Left renal pelvis (tissue), 4 donors: ENCODE measurements at regions not wholly inside any gene's neighbourhood (a gene's known extent, or its start where the extent isn't known, plus 50 kb on each side); places are given as distances from the start of the nearest gene placed in this dataset.
"Not testable (repeated sequence)": the region's sequence is repeated elsewhere in the genome, so short reads cannot be mapped to it uniquely, and the experiment has no call there.

Experiments used
- DNase-seq, 4 donors: peaks; one replicate each; pipeline ENCODE4 v3.0.0-alpha.2; 2013; ENCODE audit warnings: low read depth in 4 of 4, low spot score in 3 of 4

DNA sequence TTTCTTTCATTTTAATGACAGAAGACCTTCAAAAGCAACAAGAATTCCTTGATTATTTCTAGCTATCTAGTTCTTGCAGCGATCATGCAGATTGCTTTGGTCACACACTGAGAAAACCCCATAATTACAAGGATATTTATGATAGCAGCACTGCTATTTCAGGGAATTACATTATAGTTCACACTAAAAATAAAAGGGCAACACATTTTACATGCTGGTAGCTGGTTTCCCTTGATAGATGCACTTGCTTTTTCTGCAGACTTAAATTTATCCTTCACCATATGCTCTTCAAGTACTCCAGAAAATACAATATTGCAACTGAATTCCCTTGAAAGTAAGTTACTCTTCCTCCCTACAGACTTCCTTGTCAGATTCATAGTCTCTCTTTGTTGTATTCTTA is 751.1 kb downstream of the CCDC85A start:
- DNase-seq = no peak

DNA sequence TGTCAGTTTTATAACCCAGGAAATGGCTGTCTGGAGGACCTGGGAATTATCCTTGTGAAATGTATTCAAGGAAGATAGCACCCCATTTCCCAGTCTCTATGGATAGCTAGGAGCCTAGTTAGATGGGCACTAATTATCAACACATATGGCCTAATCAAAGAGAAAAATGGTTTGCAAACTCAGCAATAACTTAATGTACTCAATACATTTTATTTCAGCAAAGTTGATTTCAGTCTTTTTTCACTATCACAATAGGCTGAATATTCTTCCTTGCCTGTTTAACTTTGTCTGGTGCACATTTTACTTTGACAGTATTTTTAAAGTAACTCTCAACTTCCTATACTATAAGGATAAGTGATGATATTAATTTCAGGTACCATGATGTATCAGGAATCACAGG is 756.3 kb downstream of the CCDC85A start:
- DNase-seq = no peak

DNA sequence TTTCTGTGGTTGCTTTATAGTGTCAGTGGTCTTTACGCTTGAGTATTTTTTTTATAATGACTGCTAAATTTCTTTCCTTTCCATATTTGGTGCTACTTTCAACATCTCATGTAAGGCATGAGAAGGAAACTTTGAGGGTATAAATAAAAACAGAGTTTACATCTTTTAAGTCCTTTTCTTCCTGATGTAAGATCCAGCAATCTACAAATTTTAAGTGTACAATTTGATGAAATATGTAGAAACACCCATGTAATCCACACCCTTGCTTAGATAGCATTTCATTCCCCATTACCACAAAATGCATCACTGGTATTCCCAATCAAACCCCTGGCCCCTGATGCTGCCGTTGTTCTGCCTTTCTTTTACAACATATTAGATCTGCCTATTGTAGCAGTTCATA is 769.1 kb downstream of the CCDC85A start:
- DNase-seq = no peak

DNA sequence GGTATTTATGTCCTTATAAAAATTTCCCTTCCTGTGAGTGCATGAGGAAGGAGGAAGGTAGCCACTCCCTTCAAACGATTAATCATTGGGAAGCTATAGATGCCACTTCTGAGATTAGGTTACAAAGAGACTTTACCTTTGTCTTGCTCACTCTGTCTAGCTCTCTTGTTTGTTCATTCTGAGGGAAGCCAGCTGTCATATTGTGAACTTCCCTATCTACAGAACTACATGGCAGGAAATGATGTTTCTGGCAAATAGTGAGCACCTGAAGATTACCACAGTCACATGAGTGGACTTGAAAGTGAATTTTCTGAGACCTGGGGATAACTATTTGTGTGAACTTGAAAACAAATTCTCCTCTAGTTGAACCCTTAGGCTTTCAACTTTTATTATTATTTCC is 776.8 kb downstream of the CCDC85A start:
- DNase-seq = no peak

DNA sequence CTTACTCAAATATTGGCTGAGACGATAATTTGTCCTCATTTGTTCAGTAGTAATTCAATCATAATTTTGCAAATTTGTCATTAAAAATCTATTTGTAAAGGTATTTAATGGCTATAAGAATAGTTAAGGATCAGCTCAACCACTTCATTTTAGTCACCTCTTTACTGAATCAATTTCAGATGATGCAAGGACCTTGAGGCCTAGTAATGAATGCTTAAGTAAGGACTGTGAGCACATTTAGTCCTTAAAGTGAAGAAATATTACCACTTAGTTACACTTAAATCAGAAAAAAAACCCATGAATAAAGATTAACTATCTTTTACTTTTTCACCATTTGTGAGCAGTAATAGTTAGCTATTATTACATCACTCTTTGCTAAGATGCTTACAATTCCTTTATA is 778.9 kb downstream of the CCDC85A start:
- DNase-seq = no peak

DNA sequence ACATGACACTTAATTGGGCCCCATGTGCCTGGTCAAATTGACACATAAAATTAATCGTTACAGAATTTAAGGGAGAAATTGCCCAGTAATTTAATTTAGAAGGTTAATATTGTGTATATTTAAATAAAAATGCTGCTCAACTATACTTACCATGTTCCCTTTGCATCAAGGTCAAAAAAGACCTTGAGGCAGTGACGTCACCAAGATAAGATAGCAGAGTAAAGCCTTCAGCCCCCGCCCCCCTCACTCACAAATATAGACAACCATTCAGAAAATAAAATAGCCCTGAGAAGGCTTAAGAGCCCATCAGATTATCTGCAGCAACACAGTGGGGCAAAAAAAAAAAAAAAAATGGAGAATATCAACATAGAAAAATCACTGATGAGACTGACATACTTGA is 785.7 kb downstream of the CCDC85A start:
- no peak for DNase-seq

DNA sequence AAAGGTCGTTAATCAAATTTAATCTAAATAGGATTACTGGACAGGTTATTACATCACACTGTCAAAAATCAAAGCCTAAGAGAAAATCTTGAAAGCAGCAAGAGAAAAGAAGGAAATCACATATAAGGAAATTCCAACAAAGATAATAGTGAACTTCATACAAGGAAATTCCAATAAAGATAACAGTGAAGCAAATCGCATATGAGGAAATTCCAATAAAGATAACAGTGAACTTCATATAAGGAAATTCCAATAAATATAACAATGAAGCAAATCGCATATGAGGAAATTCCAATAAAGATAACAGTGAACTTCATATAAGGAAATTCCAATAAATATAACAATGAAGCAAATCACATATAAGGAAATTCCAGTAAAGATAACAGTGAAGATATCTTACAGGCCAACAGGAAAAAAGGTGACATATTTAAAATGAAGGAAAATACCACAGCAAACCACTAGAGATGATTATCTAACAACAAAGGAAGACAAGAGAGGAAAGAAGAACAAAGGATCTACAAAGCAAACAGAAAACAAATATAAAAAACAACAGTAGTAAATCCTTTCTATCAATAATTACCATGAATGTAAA is 787.7 kb downstream of the CCDC85A start:
- DNase-seq = no peak

DNA sequence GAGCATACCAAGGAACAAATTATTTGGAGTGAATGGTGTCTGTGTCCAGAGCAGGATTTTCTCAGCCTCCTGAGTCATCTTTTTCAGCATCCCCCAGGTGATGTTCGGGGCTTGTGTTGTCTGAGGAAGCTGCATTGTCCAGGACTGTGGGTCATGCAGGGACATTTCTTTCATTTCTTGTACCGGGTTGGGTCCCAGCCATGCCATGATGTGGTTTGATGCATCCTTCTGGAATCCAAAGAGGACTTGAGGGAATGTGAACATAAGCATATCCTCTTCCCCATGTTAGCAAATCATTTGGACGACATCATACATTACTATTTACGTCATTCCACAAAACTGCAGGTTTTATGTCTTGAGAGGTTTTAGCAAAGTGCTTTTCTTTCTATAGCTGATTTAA is 797.8 kb downstream of the CCDC85A start:
- DNase-seq = no peak

DNA sequence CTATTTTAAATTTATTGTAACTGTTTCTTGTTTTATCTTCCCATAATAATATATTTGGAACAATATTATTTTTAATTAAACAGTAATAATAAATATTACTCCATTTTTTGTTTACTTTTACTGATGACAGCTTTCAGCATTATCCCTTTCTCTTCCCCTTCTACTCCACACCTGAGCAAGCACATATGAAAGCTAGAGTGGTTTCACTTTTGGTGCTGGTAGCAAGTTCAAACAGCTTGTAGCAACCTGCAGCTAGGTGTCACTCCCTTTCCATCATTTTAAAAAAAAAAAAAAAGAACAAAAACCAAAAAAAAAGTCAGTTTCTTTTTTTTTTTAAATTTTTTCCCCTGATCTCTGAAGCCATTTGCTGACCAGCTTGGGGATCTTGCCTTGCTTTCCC is 801.8 kb downstream of the CCDC85A start:
- no peak for DNase-seq

DNA sequence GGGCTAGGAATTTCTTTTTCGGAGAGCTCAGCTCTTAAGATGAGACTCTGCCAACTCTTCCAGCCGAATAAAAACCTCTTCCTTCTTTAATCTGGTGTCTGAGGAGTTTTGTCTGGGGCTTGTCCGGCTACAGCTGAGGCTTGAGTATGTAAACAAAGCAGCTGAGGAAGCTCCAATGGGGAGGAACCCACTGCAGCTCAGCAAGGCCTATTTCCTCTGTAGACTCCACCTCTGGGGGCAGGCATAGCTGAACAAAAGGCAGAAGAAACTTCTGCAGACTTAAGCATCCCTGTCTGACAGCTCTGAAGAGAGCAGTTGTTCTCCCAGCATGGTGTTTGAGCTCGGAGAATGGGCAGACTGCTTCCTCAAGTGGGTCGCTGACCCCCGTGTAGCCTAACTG is 838.7 kb downstream of the CCDC85A start:
- no peak for DNase-seq

DNA sequence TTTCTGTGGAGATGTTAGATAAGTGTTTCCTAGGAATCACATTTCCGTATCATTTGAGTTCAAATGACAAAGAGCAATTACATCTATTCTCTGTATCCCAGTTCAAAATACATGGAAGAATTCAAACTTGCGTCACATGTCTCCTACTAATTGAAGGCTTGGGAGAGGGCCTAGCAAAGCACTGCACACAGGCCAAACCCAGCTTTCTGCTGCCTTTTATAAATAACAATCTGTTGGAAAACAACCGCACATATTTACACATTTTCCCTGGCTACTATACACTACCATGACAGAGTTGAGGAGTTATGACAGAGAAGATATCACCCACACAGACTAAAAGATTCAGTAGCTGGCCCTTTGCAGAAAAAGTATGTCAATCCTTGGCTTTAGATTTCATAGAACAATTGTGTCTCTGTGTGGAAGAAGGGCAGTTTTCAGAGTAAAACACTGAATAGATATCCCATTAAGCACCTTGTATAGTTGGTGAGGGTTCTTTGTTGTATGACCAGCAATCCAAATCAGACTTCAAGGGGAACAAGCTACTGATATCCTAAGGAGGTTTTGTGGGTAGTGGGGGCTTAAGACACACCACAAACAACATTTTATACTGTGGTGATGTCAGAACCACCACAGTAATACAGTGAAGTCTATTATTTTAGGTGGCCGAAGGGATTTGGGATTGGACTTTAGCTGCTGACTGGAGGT is 861.3 kb downstream of the CCDC85A start:
- DNase-seq = no peak

DNA sequence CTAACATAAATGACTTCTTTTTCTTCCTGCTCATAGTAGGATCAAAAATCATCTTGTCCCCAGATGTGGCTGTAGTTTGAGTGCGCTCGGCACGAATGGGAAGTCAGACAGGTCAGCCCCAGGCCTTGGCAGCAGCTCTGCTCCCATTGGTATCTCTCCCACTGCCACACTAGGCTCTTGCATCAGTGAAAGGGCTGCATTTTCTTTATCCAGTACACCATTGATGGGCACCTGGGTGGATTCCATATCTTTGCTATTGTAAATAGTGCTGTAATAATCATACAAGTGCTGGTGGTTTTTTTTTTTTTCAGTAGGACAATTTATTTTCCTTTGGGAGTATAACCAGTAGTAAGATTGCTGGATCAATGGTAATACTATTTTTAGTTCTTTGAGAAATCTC is 865.5 kb downstream of the CCDC85A start:
- DNase-seq = no peak

DNA sequence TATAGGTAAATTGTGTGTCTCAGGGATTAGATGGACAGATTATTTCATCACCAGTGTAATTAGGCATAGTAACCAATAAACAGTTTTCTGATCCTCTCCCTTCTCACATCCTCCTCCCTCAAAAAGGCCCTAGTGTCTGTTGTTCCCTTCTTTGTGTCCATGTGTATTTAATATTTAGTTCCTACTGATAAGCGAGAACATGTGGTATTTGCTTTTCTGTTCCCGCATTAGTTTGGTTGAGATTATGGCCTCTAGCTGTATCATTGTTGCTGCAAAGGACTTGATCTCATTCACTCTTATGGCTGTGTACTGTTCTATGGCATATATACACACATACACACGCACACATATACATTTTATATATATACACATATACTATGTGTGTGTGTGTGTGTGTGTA is 866.2 kb downstream of the CCDC85A start:
- DNase-seq = no peak

DNA sequence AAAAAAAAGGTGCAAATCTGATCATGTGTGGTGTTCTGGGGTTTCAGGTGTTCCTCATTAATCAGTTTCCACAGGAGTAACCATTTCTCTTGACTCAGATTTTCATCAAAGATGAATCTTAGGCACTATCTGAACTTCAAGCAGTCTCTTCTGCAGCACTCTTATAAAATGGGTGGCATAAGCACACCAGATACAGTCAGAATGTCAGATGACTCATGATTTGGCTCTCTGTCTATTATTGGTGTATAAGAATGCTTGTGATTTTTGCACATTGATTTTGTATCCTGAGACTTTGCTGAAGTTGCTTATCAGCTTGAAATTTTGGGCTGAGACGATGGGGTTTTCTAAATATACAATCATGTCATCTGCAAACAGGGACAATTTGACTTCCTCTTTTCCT is 882.5 kb downstream of the CCDC85A start:
- DNase-seq = not testable (repeated sequence)

DNA sequence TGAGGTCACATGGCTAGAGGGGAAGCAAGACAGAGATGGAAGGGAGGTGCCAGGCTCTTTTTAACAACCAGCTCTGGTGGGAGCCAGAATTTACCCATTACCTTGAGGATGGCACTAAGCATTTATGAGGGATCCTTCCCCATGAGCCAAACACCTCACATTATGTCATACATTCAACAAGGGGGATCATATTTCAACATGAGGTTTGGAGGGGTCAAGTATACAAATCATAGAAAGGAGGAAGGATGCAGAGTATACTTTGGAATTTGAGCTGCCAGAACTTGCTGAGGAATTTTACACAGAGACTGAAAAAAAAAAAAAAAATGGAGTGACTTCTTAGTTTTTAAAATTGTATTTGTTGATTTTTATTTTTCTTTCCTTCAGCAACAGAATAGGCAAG is 891.4 kb downstream of the CCDC85A start:
- no peak for DNase-seq

DNA sequence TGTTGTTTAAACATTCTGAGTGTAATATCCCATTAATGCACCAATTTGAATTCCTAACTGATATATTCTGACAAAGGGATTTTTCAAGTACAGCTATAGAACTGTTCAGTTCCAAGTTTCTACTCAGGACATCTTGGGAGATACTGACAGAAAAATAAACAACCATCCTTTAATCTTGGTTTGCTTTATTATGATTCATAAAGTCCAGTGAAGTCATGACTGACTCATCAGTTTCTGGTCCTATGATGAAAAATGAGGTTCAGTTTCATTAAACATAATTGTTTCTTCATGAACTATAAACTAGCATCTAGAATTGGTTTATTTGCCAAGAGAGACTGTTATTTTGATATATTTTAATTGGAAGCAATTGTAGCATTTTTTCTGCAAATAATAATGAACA is 896.2 kb downstream of the CCDC85A start:
- no peak for DNase-seq

DNA sequence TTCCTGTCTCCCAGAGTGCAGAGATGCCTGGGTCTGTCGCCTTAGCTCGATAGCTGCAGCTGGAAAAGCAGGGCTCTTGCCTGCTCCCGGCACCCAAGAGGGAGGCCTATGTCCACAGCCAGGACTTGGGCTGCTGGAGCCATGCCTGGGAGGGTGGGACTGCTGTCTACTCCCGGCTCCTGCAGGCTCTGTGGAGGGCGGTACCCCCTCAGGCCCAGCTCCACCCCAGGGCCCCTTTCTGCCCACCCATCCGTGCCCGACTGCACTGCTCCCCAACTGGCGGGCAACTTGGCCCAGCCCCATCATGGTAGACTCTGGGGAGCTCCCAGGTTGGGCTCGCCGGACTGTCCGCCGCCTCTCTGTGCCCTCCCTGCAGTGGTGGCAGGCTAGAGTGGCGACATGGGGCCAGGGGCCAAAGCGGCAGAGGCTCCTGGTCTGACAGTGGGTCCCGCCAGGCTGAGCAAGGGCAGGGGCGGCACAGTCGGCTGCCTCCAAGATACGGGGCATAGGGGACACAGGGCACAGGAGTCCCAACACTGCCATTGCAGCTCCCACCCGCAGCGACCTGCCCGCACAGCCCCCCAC is 901.0 kb downstream of the CCDC85A start:
- no peak for DNase-seq

DNA sequence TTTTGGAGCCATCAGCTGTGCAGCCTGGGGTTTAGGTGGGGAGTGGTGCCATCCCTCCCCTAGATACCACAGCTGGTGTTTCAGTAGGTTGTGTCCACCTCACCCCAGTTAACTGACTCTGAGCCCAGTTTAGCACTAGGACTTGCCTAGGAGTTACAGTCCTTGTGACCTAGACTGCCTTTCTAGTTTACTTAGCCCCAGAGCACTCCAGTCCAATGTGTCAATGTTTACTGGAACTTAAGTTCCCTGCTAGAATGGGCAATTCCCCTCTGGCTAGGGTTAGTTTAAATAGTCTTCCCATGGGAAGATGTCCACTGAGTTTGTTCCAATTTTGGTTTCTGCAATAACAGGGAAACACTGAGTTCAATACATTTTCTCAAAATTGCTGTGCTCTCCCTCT is 909.2 kb downstream of the CCDC85A start:
- DNase-seq = no peak

DNA sequence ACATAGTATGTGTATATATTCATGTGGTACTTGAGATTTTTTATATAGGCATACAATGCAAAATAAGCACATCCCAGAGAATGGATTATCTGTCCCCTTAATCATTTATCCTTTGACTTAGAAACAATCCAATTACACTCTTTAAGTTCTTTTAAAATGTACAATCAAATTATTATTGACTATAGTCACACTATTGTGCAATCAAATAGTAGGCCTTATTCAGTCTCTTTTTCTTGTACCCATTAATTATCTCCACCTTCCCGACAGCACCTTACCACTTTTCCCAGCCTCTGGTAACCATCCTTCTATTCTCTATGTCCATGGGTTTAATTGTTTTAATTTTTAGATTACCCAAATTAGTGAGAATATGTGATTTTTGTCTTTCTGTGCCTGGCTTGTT is 914.1 kb downstream of the CCDC85A start:
- DNase-seq = no peak

DNA sequence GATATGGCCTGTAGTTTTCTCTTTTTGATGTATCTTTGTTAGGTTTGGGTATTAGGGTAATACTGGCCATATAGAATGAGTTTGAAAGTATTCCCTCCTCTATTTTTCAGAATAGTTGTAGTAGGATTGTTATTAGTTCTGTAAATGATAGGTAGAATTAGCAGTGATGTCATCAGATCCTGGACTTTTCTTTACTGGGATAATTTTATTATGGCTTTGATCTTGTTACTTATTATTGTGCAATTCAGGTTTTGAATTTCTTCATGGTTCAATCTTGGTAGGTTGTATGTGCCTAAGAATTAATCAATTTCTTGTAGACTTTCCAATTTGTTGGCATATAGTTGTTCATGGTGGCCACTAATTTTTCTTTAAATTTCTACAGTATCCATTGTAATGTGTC is 916.6 kb downstream of the CCDC85A start:
- no peak for DNase-seq

DNA sequence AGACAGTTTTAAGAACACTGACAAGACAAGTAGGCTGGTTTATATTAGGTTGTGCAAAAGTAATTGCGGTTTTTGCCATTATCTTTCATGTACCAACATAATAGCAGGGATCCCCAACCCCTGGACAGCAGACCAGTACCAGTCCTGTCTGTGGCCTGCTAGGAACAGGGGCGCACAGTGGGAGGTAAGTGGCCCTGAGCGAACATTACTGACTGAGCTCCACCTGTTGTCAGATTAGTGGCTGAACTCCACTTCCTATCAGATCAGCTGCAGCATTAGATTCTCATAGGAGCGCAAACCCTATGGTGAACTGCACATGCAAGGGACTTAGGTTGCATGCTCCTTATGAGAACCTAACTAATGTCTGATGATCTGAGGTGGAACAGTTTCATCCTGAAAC is 921.9 kb downstream of the CCDC85A start:
- no peak for DNase-seq

DNA sequence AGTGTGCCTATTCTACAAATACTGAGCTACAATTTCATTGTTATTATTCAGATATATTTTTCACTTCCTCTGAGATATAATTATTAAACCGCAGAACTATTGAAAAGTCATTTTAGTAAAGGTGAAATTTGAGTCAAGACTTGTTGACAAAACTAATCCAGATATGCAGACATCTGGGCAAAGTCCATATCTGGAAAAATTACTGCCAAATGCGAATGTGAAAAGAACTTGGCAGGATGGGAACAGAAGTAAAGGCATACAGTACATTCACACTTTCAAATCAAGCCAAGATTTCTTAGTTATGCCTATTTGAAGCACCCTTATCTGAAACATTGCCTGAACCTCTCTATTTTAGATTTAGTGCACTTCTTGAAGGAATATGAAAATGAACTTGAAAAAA is 923.6 kb downstream of the CCDC85A start:
- no peak for DNase-seq

DNA sequence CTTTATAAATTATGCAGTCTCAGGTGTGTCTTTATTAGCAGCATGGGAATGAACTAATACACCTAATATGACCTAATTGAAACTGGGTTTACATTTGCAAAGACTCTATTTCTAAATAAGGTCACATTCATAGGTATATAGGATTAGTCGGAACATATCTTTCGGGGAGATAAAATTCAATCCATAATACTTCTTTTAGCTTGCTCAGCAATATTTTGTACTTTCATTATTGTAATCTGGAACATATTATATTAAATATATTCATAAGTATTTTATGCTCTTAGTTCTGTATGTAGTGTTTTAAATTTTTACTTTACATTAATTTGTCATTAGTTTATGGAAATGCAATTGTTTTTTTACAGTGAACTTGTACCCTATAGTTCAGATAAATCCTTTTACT is 927.7 kb downstream of the CCDC85A start:
- DNase-seq = no peak
